ENCODE measurements at regions not wholly inside any gene's neighbourhood (a gene's known extent, or its start where the extent isn't known, plus 50 kb on each side); places are given as distances from the start of the nearest gene placed in this dataset.

- Mint-ChIP-seq H3K36me3 (ENCODE audit: low read depth) (no peaks in the 10 kb centered on the region), H3K4me3 (no peak overlapping the region), H3K27ac (no peak overlapping the region), H3K4me1 (ENCODE audit: low read depth) (no peaks in the 10 kb centered on the region), H3K9me3 (peaks cover 33% of the 10 kb centered on the region), H3K27me3 (ENCODE audit: insufficient read depth) (no peaks in the 10 kb centered on the region)
- DNase-seq (ENCODE audit: low spot score), result no peak
- intact Hi-C loops (cut with micrococcal nuclease), result no loop called here
Observed at GRCh38 chr15:25230442-25230841, 208.4 kb downstream of the UBE3A start.

- H3K27me3 Mint-ChIP-seq (ENCODE audit: insufficient read depth), result no peaks in the 10 kb centered on the region
- H3K36me3 Mint-ChIP-seq (ENCODE audit: low read depth), result no peaks in the 10 kb centered on the region
- H3K9me3 Mint-ChIP-seq, result peaks cover 38% of the 10 kb centered on the region
- no peaks in the 10 kb centered on the region for H3K4me1 Mint-ChIP-seq (ENCODE audit: low read depth)
- H3K27ac Mint-ChIP-seq, result no peak overlapping the region
- DNase-seq (ENCODE audit: low spot score), result no peak
- H3K4me3 Mint-ChIP-seq, result no peak overlapping the region
- intact Hi-C loops (cut with micrococcal nuclease), result no loop called here
Observed at GRCh38 chr15:25233766-25234350, 205.0 kb downstream of the UBE3A start.

- Mint-ChIP-seq H3K9me3 (peaks cover 35% of the 10 kb centered on the region), H3K36me3 (ENCODE audit: low read depth) (no peaks in the 10 kb centered on the region), H3K4me3 (no peak overlapping the region), H3K27me3 (ENCODE audit: insufficient read depth) (no peaks in the 10 kb centered on the region), H3K4me1 (ENCODE audit: low read depth) (no peaks in the 10 kb centered on the region), H3K27ac (no peak overlapping the region)
- intact Hi-C loops (cut with micrococcal nuclease), result no loop called here
- DNase-seq (ENCODE audit: low spot score), result no peak
Observed at GRCh38 chr15:25234831-25235230, 204.0 kb downstream of the UBE3A start.

GRCh38 chr15:25235391-25235790 is 203.4 kb downstream of the UBE3A start:
- intact Hi-C loops (cut with micrococcal nuclease), result no loop called here
- H3K4me3 Mint-ChIP-seq, result no peak overlapping the region
- H3K36me3 Mint-ChIP-seq (ENCODE audit: low read depth), result no peaks in the 10 kb centered on the region
- H3K27ac Mint-ChIP-seq, result no peak overlapping the region
- H3K9me3 Mint-ChIP-seq, result peaks cover 32% of the 10 kb centered on the region
- DNase-seq (ENCODE audit: low spot score), result no peak
- no peaks in the 10 kb centered on the region for H3K4me1 Mint-ChIP-seq (ENCODE audit: low read depth)
- H3K27me3 Mint-ChIP-seq (ENCODE audit: insufficient read depth), result no peaks in the 10 kb centered on the region

GRCh38 chr15:25236143-25236860 is 202.5 kb downstream of the UBE3A start:
- Mint-ChIP-seq H3K27me3 (ENCODE audit: insufficient read depth) (no peaks in the 10 kb centered on the region), H3K4me3 (no peak overlapping the region), H3K4me1 (ENCODE audit: low read depth) (no peaks in the 10 kb centered on the region), H3K9me3 (peaks cover 39% of the 10 kb centered on the region), H3K36me3 (ENCODE audit: low read depth) (no peaks in the 10 kb centered on the region), H3K27ac (no peak overlapping the region)
- DNase-seq (ENCODE audit: low spot score), result no peak
- intact Hi-C loops (cut with micrococcal nuclease), result no loop called here

GRCh38 chr15:25236861-25237155 is 202.0 kb downstream of the UBE3A start:
- Mint-ChIP-seq H3K9me3 (peaks cover 44% of the 10 kb centered on the region), H3K27me3 (ENCODE audit: insufficient read depth) (no peaks in the 10 kb centered on the region), H3K4me3 (no peak overlapping the region), H3K4me1 (ENCODE audit: low read depth) (no peaks in the 10 kb centered on the region), H3K36me3 (ENCODE audit: low read depth) (no peaks in the 10 kb centered on the region), H3K27ac (no peak overlapping the region)
- intact Hi-C loops (cut with micrococcal nuclease), result no loop called here
- DNase-seq (ENCODE audit: low spot score), result no peak

- DNase-seq (ENCODE audit: low spot score), result no peak
- Mint-ChIP-seq H3K27ac (no peak overlapping the region), H3K36me3 (ENCODE audit: low read depth) (no peaks in the 10 kb centered on the region), H3K9me3 (peaks cover 47% of the 10 kb centered on the region), H3K4me3 (no peak overlapping the region), H3K27me3 (ENCODE audit: insufficient read depth) (no peaks in the 10 kb centered on the region), H3K4me1 (ENCODE audit: low read depth) (no peaks in the 10 kb centered on the region)
- intact Hi-C loops (cut with micrococcal nuclease), result no loop called here
Observed at GRCh38 chr15:25237291-25237978, 201.4 kb downstream of the UBE3A start.

- Mint-ChIP-seq H3K27me3 (ENCODE audit: insufficient read depth) (no peaks in the 10 kb centered on the region), H3K9me3 (peaks cover 47% of the 10 kb centered on the region), H3K27ac (no peak overlapping the region), H3K36me3 (ENCODE audit: low read depth) (no peaks in the 10 kb centered on the region), H3K4me1 (ENCODE audit: low read depth) (no peaks in the 10 kb centered on the region), H3K4me3 (no peak overlapping the region)
- DNase-seq (ENCODE audit: low spot score), result no peak
- intact Hi-C loops (cut with micrococcal nuclease), result no loop called here
Observed at GRCh38 chr15:25238126-25238525, 200.7 kb downstream of the UBE3A start.

GRCh38 chr15:25238716-25239470 is 199.9 kb downstream of the UBE3A start:
- intact Hi-C loops (cut with micrococcal nuclease), result no loop called here
- no peak for DNase-seq (ENCODE audit: low spot score)
- peaks cover 46% of the 10 kb centered on the region for H3K9me3 Mint-ChIP-seq

GRCh38 chr15:25239471-25240345 is 199.1 kb downstream of the UBE3A start:
- Mint-ChIP-seq H3K4me3 (no peak overlapping the region), H3K4me1 (ENCODE audit: low read depth) (no peaks in the 10 kb centered on the region), H3K9me3 (peaks cover 42% of the 10 kb centered on the region), H3K27ac (no peak overlapping the region), H3K27me3 (ENCODE audit: insufficient read depth) (no peaks in the 10 kb centered on the region), H3K36me3 (ENCODE audit: low read depth) (no peaks in the 10 kb centered on the region)
- intact Hi-C loops (cut with micrococcal nuclease), result no loop called here
- DNase-seq (ENCODE audit: low spot score), result no peak

More at GRCh38 chr15:25238716-25239470, 199.9 kb downstream of the UBE3A start:
- no peaks in the 10 kb centered on the region for H3K27me3 Mint-ChIP-seq (ENCODE audit: insufficient read depth)
- H3K36me3 Mint-ChIP-seq (ENCODE audit: low read depth), result no peaks in the 10 kb centered on the region
- H3K27ac Mint-ChIP-seq, result no peak overlapping the region
- H3K4me1 Mint-ChIP-seq (ENCODE audit: low read depth), result no peaks in the 10 kb centered on the region
- no peak overlapping the region for H3K4me3 Mint-ChIP-seq

GRCh38 chr15:25240461-25241021 is 198.3 kb downstream of the UBE3A start:
- DNase-seq (ENCODE audit: low spot score), result no peak
- H3K27me3 Mint-ChIP-seq (ENCODE audit: insufficient read depth), result no peaks in the 10 kb centered on the region
- no peak overlapping the region for H3K4me3 Mint-ChIP-seq
- no peak overlapping the region for H3K27ac Mint-ChIP-seq
- no peaks in the 10 kb centered on the region for H3K36me3 Mint-ChIP-seq (ENCODE audit: low read depth)
- peaks cover 47% of the 10 kb centered on the region for H3K9me3 Mint-ChIP-seq
- intact Hi-C loops (cut with micrococcal nuclease), result no loop called here
- H3K4me1 Mint-ChIP-seq (ENCODE audit: low read depth), result no peaks in the 10 kb centered on the region

GRCh38 chr15:25241241-25241801 is 197.5 kb downstream of the UBE3A start:
- H3K4me3 Mint-ChIP-seq, result no peak overlapping the region
- intact Hi-C loops (cut with micrococcal nuclease), result no loop called here
- H3K9me3 Mint-ChIP-seq, result peaks cover 47% of the 10 kb centered on the region
- DNase-seq (ENCODE audit: low spot score), result no peak
- no peaks in the 10 kb centered on the region for H3K27me3 Mint-ChIP-seq (ENCODE audit: insufficient read depth)
- no peak overlapping the region for H3K27ac Mint-ChIP-seq
- no peaks in the 10 kb centered on the region for H3K36me3 Mint-ChIP-seq (ENCODE audit: low read depth)
- H3K4me1 Mint-ChIP-seq (ENCODE audit: low read depth), result no peaks in the 10 kb centered on the region

Measured in activated T-helper 1 cell treated with anti-CD3 and anti-CD28 coated beads, Interleukin-12 subunit alpha, Interleukin-12 subunit beta, Interleukin-2, Interleukin-4 antibody, amounts not matched to agents 30 ng/mL and 10 ng/mL and 1 ng/mL, durations not matched to agents 14 hours and 24 hours and 36 hours (primary cell).